Mesendoderm (in vitro differentiated cells): ENCODE measurements at regions not wholly inside any gene's neighbourhood (a gene's known extent, or its start where the extent isn't known, plus 50 kb on each side); places are given as distances from the start of the nearest gene placed in this dataset.

ENCODE experiments used
- DNase-seq: peaks from one replicate; pipeline ENCODE4 v3.0.0; 2013
- H2AK5ac ChIP-seq: 2 replicates; pipeline ENCODE4 v1.6.1; 2013; ENCODE audit warnings: low read length, inconsistent platforms
- H2BK120ac ChIP-seq: 2 replicates; pipeline ENCODE4 v1.6.1; 2013; ENCODE audit warnings: low read depth, mild to moderate bottlenecking, low read length, moderate library complexity, mixed read lengths
- H2BK15ac ChIP-seq: replicated peaks from 2 replicates; pipeline ENCODE4 v1.6.1; 2013; ENCODE audit warnings: low read depth, mild to moderate bottlenecking, moderate library complexity
- H2BK5ac ChIP-seq: 2 replicates; pipeline ENCODE4 v1.6.1; 2013; ENCODE audit warnings: low read length, inconsistent platforms
- H3K18ac ChIP-seq: 2 replicates; pipeline ENCODE4 v1.6.1; 2013; ENCODE audit warnings: mild to moderate bottlenecking, low read length, mixed read lengths
- H3K23ac ChIP-seq: one replicate; pipeline ENCODE4 v1.6.1; 2013; ENCODE audit warnings: low read length
- H3K27ac ChIP-seq: 2 replicates; pipeline ENCODE4 v1.5.1; 2013; ENCODE audit warnings: low read depth, mild to moderate bottlenecking, inconsistent platforms, low read length, moderate library complexity
- H3K27me3 ChIP-seq: 2 replicates; pipeline ENCODE4 v1.6.1; 2013; ENCODE audit warnings: low read length, control low read depth, mild to moderate bottlenecking, inconsistent platforms; ENCODE audit not compliant: insufficient read depth, poor library complexity
- H3K36me3 ChIP-seq: 2 replicates; pipeline ENCODE4 v1.6.1; 2013; ENCODE audit warnings: low read length, inconsistent platforms; ENCODE audit not compliant: control insufficient read depth, insufficient read depth
- H3K4ac ChIP-seq: one replicate; pipeline ENCODE4 v1.6.1; 2013; ENCODE audit warnings: low read depth, mild to moderate bottlenecking, low read length, moderate library complexity
- H3K4me1 ChIP-seq: 2 replicates; pipeline ENCODE4 v1.6.1; 2013; ENCODE audit warnings: low read depth, low read length, inconsistent platforms; ENCODE audit not compliant: control insufficient read depth
- H3K4me2 ChIP-seq: 2 replicates; pipeline ENCODE4 v1.6.1; 2013; ENCODE audit warnings: low read length
- H3K4me3 ChIP-seq: 2 replicates; pipeline ENCODE4 v1.5.1; 2013; ENCODE audit warnings: mild to moderate bottlenecking, low read length
- H3K56ac ChIP-seq: one replicate; pipeline ENCODE4 v1.6.1; 2013; ENCODE audit warnings: low read length
- H3K79me1 ChIP-seq: 2 replicates; pipeline ENCODE4 v1.6.1; 2013; ENCODE audit warnings: low read length, inconsistent platforms
- H3K79me2 ChIP-seq: 2 replicates; pipeline ENCODE4 v1.6.1; 2013; ENCODE audit warnings: mild to moderate bottlenecking, low read length; ENCODE audit not compliant: control insufficient read depth, insufficient read depth
- H3K9ac ChIP-seq: 2 replicates; pipeline ENCODE4 v1.6.1; 2013; ENCODE audit warnings: low read length, inconsistent platforms
- H4K5ac ChIP-seq: one replicate; pipeline ENCODE4 v1.6.1; 2013; ENCODE audit warnings: low read length
- H4K8ac ChIP-seq: one replicate; pipeline ENCODE4 v1.6.1; 2013; ENCODE audit warnings: low read depth, mild to moderate bottlenecking, control low read depth, low read length, moderate library complexity
- WGBS: extraction: QIAGEN DNeasy Blood & Tissue Kit; methylation state at CpG from one replicate; pipeline ENCODE4 v1.1.7; 2013; ENCODE audit warnings: low lambda C conversion rate, missing lambda C conversion rate; ENCODE audit not compliant: insufficient coverage; ENCODE audit errors: extremely low coverage; 5-methylcytosine and 5-hydroxymethylcytosine counted together

DNA sequence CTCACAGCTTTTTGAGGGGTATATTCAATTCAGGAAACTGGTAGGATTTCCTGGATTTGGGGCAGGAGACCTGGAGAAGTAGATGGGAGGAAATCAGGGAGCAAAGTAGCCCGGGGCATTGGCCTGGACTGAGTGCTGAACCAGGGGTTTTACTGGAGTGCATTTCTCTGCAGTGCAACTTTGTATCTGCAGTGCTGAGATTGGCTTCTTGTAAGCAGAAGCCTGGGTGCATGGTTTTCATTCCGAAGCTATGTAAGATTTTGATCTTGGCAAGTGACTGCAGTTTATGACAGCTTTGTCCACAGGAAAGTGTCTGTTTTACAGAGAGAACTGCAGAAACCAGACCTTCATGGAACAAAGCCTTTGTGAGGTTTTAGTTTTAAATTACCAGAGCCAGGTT is 158.3 kb downstream of the SPCS3 start:
- H3K27ac ChIP-seq: no peak overlapping the region
- H3K23ac ChIP-seq: no peak overlapping the region
- no peak overlapping the region for H3K4me2 ChIP-seq
- H3K56ac ChIP-seq: no peak overlapping the region
- no peaks in the 10 kb centered on the region for H3K27me3 ChIP-seq
- no peaks in the 10 kb centered on the region for H3K79me1 ChIP-seq
- no peak overlapping the region for H4K8ac ChIP-seq
- H2AK5ac ChIP-seq: no peak overlapping the region
- no peak overlapping the region for H3K9ac ChIP-seq
- H3K18ac ChIP-seq: no peak overlapping the region
- no peak overlapping the region for H2BK120ac ChIP-seq
- no peaks in the 10 kb centered on the region for H3K4me1 ChIP-seq
- H4K5ac ChIP-seq: no peak overlapping the region
- WGBS: no CpG with 5 or more reads among the region's 2 CpGs
- H2BK15ac ChIP-seq: no peak overlapping the region
- no peak overlapping the region for H3K4ac ChIP-seq
- DNase-seq: no peak
- H3K36me3 ChIP-seq: no peaks in the 10 kb centered on the region
- no peak overlapping the region for H2BK5ac ChIP-seq
- H3K4me3 ChIP-seq: no peak overlapping the region
- H3K79me2 ChIP-seq: no peaks in the 10 kb centered on the region

DNA sequence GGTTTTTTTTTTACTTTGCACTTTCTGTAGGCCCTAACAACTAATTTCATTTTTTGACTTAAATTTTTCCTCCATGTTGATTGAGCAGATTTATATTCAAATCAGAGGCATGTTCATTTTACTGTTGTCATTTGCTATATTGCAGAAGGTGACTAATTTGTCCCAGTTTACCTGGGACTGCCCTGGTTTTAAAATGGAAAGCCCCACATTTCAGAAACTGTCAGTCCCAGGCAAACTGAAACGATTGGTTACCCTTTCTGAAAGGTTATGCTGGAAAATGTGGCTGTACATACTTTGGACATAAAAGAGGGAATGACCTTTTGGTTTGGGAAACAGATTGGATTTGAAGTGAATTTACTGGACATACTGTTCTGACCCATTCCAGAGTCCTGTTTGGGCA is 160.0 kb downstream of the SPCS3 start:
- Histone ChIP-seq H3K9ac (no peak overlapping the region), H3K36me3 (no peaks in the 10 kb centered on the region), H3K79me1 (no peaks in the 10 kb centered on the region), H3K18ac (no peak overlapping the region), H3K56ac (no peak overlapping the region), H3K4me1 (no peaks in the 10 kb centered on the region), H3K4me2 (no peak overlapping the region), H2BK5ac (no peak overlapping the region), H3K4ac (no peak overlapping the region), H4K5ac (no peak overlapping the region), H2AK5ac (no peak overlapping the region), H3K79me2 (no peaks in the 10 kb centered on the region), H3K23ac (no peak overlapping the region), H3K27me3 (no peaks in the 10 kb centered on the region), H4K8ac (no peak overlapping the region), H2BK120ac (no peak overlapping the region), H3K27ac (no peak overlapping the region), H3K4me3 (no peak overlapping the region), H2BK15ac (no peak overlapping the region)
- no CpG with 5 or more reads among the region's 1 CpG for WGBS
- DNase-seq: no peak

- no peak overlapping the region for H2BK5ac ChIP-seq
- WGBS: 100% methylated on average over 2 of the region's 3 CpGs
- no peaks in the 10 kb centered on the region for H3K36me3 ChIP-seq
- H2AK5ac ChIP-seq: no peak overlapping the region
- no peak overlapping the region for H3K4me2 ChIP-seq
- H2BK120ac ChIP-seq: no peak overlapping the region
- H3K9ac ChIP-seq: no peak overlapping the region
- H3K56ac ChIP-seq: no peak overlapping the region
- no peak overlapping the region for H3K18ac ChIP-seq
- H3K23ac ChIP-seq: no peak overlapping the region
- no peaks in the 10 kb centered on the region for H3K79me1 ChIP-seq
- no peak overlapping the region for H4K5ac ChIP-seq
- no peak overlapping the region for H3K4me3 ChIP-seq
- no peak overlapping the region for H2BK15ac ChIP-seq
- no peak overlapping the region for H3K4ac ChIP-seq
- no peaks in the 10 kb centered on the region for H3K4me1 ChIP-seq
- DNase-seq: no peak
- no peaks in the 10 kb centered on the region for H3K27me3 ChIP-seq
- no peak overlapping the region for H3K27ac ChIP-seq
- H4K8ac ChIP-seq: no peak overlapping the region
- H3K79me2 ChIP-seq: no peaks in the 10 kb centered on the region
Observed at GRCh38 chr4:176482972-176483371, 163.2 kb downstream of the SPCS3 start.

DNA sequence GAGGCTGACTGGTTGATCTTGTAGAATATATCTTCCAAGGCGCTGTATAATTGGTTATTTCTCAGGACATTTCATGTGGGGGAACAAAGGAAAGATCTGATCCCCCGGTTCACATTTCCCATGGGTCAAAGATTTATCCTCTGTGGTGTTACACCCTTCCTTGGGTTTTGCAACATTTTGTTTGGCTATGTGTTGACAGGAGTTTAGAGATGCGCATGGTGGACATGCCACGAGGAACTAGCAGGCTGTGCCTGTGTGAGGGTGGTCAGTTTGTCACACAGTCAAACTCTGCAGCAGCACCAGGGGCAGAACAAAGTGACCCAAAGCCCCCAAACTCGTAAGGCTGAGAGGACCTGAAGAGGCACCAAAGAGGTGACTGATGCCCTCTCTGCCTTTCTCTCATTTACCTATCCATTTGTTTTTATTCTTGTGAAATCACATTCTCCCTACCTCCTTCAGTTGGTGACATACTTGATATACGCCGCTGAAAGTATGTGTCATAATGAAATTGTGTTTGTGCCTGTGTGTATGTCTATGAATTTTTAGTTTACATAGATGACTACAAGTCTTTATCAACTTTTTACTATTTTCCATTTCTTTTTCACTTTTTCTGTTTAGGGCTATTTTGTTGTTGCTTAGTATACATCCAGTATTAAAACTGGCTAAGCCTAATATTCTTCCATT is 164.7 kb downstream of the SPCS3 start:
- Histone ChIP-seq H2AK5ac (no peak overlapping the region), H3K4me2 (no peak overlapping the region), H3K18ac (no peak overlapping the region), H2BK120ac (no peak overlapping the region), H3K4me3 (no peak overlapping the region), H4K8ac (no peak overlapping the region), H3K9ac (no peak overlapping the region), H3K36me3 (no peaks in the 10 kb centered on the region), H2BK5ac (no peak overlapping the region), H3K4me1 (no peaks in the 10 kb centered on the region), H3K79me1 (no peaks in the 10 kb centered on the region), H4K5ac (no peak overlapping the region), H3K23ac (no peak overlapping the region), H3K56ac (no peak overlapping the region), H3K27me3 (no peaks in the 10 kb centered on the region), H2BK15ac (no peak overlapping the region), H3K4ac (no peak overlapping the region), H3K79me2 (no peaks in the 10 kb centered on the region), H3K27ac (no peak overlapping the region)
- DNase-seq: no peak
- WGBS: no CpG with 5 or more reads among the region's 7 CpGs

DNA sequence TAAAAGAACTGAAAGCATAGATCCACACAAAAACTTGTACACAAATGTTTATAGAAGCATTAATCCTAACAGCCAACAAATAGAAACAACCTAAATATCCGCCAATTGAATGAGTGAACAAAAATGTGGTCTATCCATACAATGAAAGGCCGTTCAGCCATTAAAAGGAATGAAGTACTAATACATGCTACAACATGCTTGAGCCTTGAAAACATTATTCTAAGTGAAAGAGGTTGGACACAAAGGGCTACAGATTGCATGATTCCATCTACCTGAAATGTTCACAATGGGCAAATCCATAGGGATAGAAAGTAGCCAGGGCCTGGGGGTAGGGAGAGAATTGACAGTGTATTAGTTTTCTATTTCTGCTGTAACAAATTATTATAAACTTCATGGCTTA is 169.2 kb downstream of the SPCS3 start:
- H3K27ac ChIP-seq: no peak overlapping the region
- no peaks in the 10 kb centered on the region for H3K79me2 ChIP-seq
- H3K9ac ChIP-seq: no peak overlapping the region
- H3K4me2 ChIP-seq: no peak overlapping the region
- no CpG with 5 or more reads among the region's 2 CpGs for WGBS
- H2AK5ac ChIP-seq: no peak overlapping the region
- no peak overlapping the region for H4K8ac ChIP-seq
- no peak overlapping the region for H3K4me3 ChIP-seq
- H2BK5ac ChIP-seq: no peak overlapping the region
- no peaks in the 10 kb centered on the region for H3K36me3 ChIP-seq
- no peak overlapping the region for H3K23ac ChIP-seq
- no peaks in the 10 kb centered on the region for H3K27me3 ChIP-seq
- no peak overlapping the region for H3K4ac ChIP-seq
- H4K5ac ChIP-seq: no peak overlapping the region
- H2BK120ac ChIP-seq: no peak overlapping the region
- no peaks in the 10 kb centered on the region for H3K79me1 ChIP-seq
- no peak overlapping the region for H3K56ac ChIP-seq
- no peak overlapping the region for H3K18ac ChIP-seq
- DNase-seq: no peak
- H3K4me1 ChIP-seq: no peaks in the 10 kb centered on the region
- H2BK15ac ChIP-seq: no peak overlapping the region

GRCh38 chr4:176492646-176493302 is 173.0 kb downstream of the SPCS3 start:
- no peak overlapping the region for H3K9ac ChIP-seq
- H3K27me3 ChIP-seq: no peaks in the 10 kb centered on the region
- DNase-seq: no peak
- no peak overlapping the region for H3K4ac ChIP-seq
- no peaks in the 10 kb centered on the region for H3K79me2 ChIP-seq
- H3K23ac ChIP-seq: no peak overlapping the region
- H4K8ac ChIP-seq: no peak overlapping the region
- no peak overlapping the region for H3K18ac ChIP-seq
- no peaks in the 10 kb centered on the region for H3K36me3 ChIP-seq
- H3K27ac ChIP-seq: no peak overlapping the region
- H4K5ac ChIP-seq: no peak overlapping the region
- WGBS: no CpG with 5 or more reads among the region's 2 CpGs
- no peak overlapping the region for H2BK5ac ChIP-seq
- H3K4me2 ChIP-seq: no peak overlapping the region
- no peak overlapping the region for H2BK15ac ChIP-seq
- H3K4me3 ChIP-seq: no peak overlapping the region
- no peaks in the 10 kb centered on the region for H3K4me1 ChIP-seq
- H3K79me1 ChIP-seq: no peaks in the 10 kb centered on the region
- no peak overlapping the region for H2AK5ac ChIP-seq
- no peak overlapping the region for H3K56ac ChIP-seq
- H2BK120ac ChIP-seq: no peak overlapping the region
